PC-9 (cell line): ENCODE measurements at regions not wholly inside any gene's neighbourhood (a gene's known extent, or its start where the extent isn't known, plus 50 kb on each side); places are given as distances from the start of the nearest gene placed in this dataset.

Experiments used
- BruUV-seq: library from RNA; stranded (reverse); fragments of 400-500 nt; replicated peaks from 2 replicates; lab custom pipeline; 2021; lab: Mats Ljungman, UMichigan
- CTCF ChIA-PET: fragments of 300-600 bp; sonication (Branson Sonifier 250); formaldehyde crosslinking; loops from one replicate; lab custom pipeline; 2022; ENCODE audit warnings: antibody characterized with exemption; lab: Charles Lee
- POLR2A ChIA-PET: fragments of 300-600 bp; sonication (Branson Sonifier 250); formaldehyde crosslinking; loops from one replicate; lab custom pipeline; 2022; ENCODE audit warnings: antibody characterized with exemption; ENCODE audit not compliant: unreplicated experiment; lab: Charles Lee
- DNase-seq, 2 experiments: peaks; one replicate each; pipeline versions ENCODE4 v3.0.0 to v3.0.0-alpha.2; 2015 to 2022; ENCODE audit warnings: mixed read lengths in 1 of 2
- H2AFZ ChIP-seq: fragments of 200-600 bp; sonication (generic); 2 replicates; pipeline ENCODE4 v1.8.1; 2017; ENCODE audit warnings: antibody characterized with exemption
- H3F3A ChIP-seq: fragments of 200-600 bp; sonication (generic); 2 replicates; pipeline ENCODE4 v1.8.1; 2017; ENCODE audit warnings: antibody characterized with exemption, mild to moderate bottlenecking, low read depth; ENCODE audit not compliant: insufficient read depth
- H3K27ac ChIP-seq: fragments of 200-600 bp; sonication (generic); 2 replicates; pipeline ENCODE4 v1.6.1; 2016; ENCODE audit warnings: mixed run types
- H3K27me3 ChIP-seq: fragments of 200-600 bp; sonication (generic); 2 replicates; pipeline ENCODE4 v1.6.1; 2016; ENCODE audit warnings: low read depth, mixed run types; ENCODE audit not compliant: insufficient read depth
- H3K36me3 ChIP-seq: fragments of 200-600 bp; sonication (generic); 2 replicates; pipeline ENCODE4 v1.6.1; 2016; ENCODE audit warnings: low read depth, mixed run types
- H3K4me1 ChIP-seq: fragments of 200-600 bp; sonication (generic); replicated peaks from 2 replicates; pipeline ENCODE4 v1.6.1; 2016; ENCODE audit warnings: mixed run types; ENCODE audit not compliant: insufficient read depth
- H3K4me2 ChIP-seq: fragments of 200-600 bp; sonication (generic); 2 replicates; pipeline ENCODE4 v1.6.1; 2017; ENCODE audit warnings: mixed run types
- H3K4me3 ChIP-seq: fragments of 200-600 bp; sonication (generic); 2 replicates; pipeline ENCODE4 v1.6.1; 2016; ENCODE audit warnings: mixed run types
- H3K79me2 ChIP-seq: fragments of 200-600 bp; sonication (generic); 2 replicates; pipeline ENCODE4 v1.6.1; 2017; ENCODE audit warnings: low read depth, mixed run types
- H3K9me2 ChIP-seq: fragments of 200-600 bp; sonication (generic); 2 replicates; pipeline ENCODE4 v1.8.1; 2017; ENCODE audit warnings: mild to moderate bottlenecking; ENCODE audit not compliant: insufficient read depth
- H3K9me3 ChIP-seq: fragments of 200-600 bp; sonication (generic); 2 replicates; pipeline ENCODE4 v1.8.1; 2016; ENCODE audit warnings: low read depth; ENCODE audit not compliant: insufficient read depth
- H4K20me1 ChIP-seq: fragments of 200-600 bp; sonication (generic); 2 replicates; pipeline ENCODE4 v1.8.1; 2017; ENCODE audit not compliant: insufficient read depth
- EZH2 ChIP-seq: fragments of 200-600 bp; sonication (generic); IDR thresholded peaks from 2 replicates; pipeline ENCODE4 v1.8.0; 2017; ENCODE audit warnings: antibody characterized with exemption, low read depth
- intact Hi-C: fragments of 100-400 bp; cut with micrococcal nuclease; formaldehyde crosslinking; loops from one replicate; pipeline ENCODE4 v1.10.0; 2022; ENCODE audit not compliant: unreplicated experiment
- TF ChIP-seq, protein P1 (sequence below): fragments of 200-600 bp; sonication (generic); conservative IDR thresholded peaks from 2 replicates; pipeline ENCODE4 v1.6.1; 2017; ENCODE audit warnings: mixed run types, antibody characterized with exemption, mild to moderate bottlenecking, moderate library complexity

DNA sequence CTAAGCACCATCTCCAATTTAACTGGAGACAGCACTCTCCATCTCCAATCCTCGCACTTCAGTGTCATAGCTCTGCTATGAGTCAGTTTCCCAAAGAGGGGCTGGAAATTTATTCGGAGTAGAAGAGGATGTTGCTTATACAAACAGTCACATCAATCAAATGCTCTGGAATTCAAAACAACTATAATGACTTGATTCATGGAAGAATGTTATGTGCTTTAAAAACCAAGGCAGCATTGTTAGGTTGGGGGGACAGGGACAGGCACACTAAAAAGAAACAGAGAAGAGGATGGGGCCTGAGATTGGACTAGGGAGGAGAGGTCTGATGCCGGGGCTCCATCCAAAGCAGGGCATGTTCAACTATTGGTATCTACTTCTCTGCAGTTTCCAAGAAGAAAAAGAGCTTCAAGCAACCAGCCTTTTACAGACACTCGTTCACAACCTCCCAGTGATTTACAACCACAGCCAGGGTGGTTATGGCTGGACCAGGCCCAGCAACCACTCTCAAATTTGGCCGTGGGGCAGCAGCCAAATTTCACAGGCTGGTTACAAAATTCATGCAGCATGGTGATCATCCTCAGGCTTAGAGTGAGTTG is 117.5 kb upstream of the ZNF366 start:
- Histone ChIP-seq H4K20me1 (no peaks in the 10 kb centered on the region), H3K4me3 (no peak overlapping the region), H3K36me3 (no peaks in the 10 kb centered on the region), H3K27me3 (no peaks in the 10 kb centered on the region), H3K4me2 (no peak overlapping the region), H3K9me2 (no peaks in the 10 kb centered on the region), H3F3A (no peaks in the 10 kb centered on the region), H3K27ac (no peak overlapping the region), H3K4me1 (no peaks in the 10 kb centered on the region), H2AFZ (no peak overlapping the region), H3K9me3 (no peaks in the 10 kb centered on the region), H3K79me2 (no peaks in the 10 kb centered on the region)
- intact Hi-C loops: no loop called here
- CTCF ChIA-PET: no interaction called here
- POLR2A ChIA-PET: no interaction called here
- TF ChIP-seq, protein P1, sequence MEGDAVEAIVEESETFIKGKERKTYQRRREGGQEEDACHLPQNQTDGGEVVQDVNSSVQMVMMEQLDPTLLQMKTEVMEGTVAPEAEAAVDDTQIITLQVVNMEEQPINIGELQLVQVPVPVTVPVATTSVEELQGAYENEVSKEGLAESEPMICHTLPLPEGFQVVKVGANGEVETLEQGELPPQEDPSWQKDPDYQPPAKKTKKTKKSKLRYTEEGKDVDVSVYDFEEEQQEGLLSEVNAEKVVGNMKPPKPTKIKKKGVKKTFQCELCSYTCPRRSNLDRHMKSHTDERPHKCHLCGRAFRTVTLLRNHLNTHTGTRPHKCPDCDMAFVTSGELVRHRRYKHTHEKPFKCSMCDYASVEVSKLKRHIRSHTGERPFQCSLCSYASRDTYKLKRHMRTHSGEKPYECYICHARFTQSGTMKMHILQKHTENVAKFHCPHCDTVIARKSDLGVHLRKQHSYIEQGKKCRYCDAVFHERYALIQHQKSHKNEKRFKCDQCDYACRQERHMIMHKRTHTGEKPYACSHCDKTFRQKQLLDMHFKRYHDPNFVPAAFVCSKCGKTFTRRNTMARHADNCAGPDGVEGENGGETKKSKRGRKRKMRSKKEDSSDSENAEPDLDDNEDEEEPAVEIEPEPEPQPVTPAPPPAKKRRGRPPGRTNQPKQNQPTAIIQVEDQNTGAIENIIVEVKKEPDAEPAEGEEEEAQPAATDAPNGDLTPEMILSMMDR: no peak
- no peak for TF ChIP-seq EZH2
- no peak for DNase-seq
- no TSS peak for BruUV-seq

DNA sequence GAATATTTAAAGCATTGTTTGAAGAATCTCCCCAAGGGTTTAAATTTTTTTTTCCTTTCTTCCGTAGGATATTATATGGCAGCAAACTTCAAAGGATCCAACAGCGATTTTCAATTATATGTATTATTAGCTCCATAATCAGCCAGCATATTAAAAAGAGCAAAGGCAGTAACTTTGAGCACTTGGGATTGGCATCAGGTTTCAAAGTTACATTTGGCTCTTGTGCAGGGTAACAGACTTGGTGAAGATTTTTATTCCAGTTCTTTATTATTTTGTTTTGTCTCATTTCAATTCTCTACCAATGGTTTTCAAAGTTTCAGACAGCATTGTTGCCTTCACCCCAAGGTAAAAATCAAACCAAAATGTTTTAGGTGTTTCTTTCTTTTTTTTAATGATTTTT is 116.7 kb upstream of the ZNF366 start:
- Histone ChIP-seq H3K4me1 (no peaks in the 10 kb centered on the region), H3K4me3 (no peak overlapping the region), H3K9me3 (no peaks in the 10 kb centered on the region), H3K36me3 (no peaks in the 10 kb centered on the region), H3F3A (no peaks in the 10 kb centered on the region), H3K79me2 (no peaks in the 10 kb centered on the region), H2AFZ (no peak overlapping the region), H3K4me2 (no peak overlapping the region), H3K9me2 (no peaks in the 10 kb centered on the region), H3K27me3 (no peaks in the 10 kb centered on the region), H4K20me1 (no peaks in the 10 kb centered on the region), H3K27ac (no peak overlapping the region)
- no TSS peak for BruUV-seq
- intact Hi-C loops: no loop called here
- DNase-seq: no peak
- TF ChIP-seq EZH2: no peak
- TF ChIP-seq, protein P1: no peak
- ChIA-PET POLR2A (no interaction called here), CTCF (no interaction called here)

GRCh38 chr5:72623323-72623722 is 116.1 kb upstream of the ZNF366 start:
- H2AFZ ChIP-seq: no peak overlapping the region
- H3K9me3 ChIP-seq: no peaks in the 10 kb centered on the region
- H3K4me3 ChIP-seq: no peak overlapping the region
- intact Hi-C loops: no loop called here
- no peaks in the 10 kb centered on the region for H3K36me3 ChIP-seq
- H3K79me2 ChIP-seq: no peaks in the 10 kb centered on the region
- no peaks in the 10 kb centered on the region for H3K9me2 ChIP-seq
- H3K4me2 ChIP-seq: no peak overlapping the region
- no peaks in the 10 kb centered on the region for H4K20me1 ChIP-seq
- no peak overlapping the region for H3K27ac ChIP-seq
- no peaks in the 10 kb centered on the region for H3K27me3 ChIP-seq
- no peak for DNase-seq
- TF ChIP-seq, protein P1: no peak
- no peak for TF ChIP-seq EZH2
- no peaks in the 10 kb centered on the region for H3K4me1 ChIP-seq
- no peaks in the 10 kb centered on the region for H3F3A ChIP-seq
- BruUV-seq: no TSS peak
- ChIA-PET CTCF (no interaction called here), POLR2A (interaction anchor here (0.6 kb wide), 1 partner anchor 37 kb away, joined by 3 read pairs; no protein-coding TSS in a partner anchor)
